PC-3 (cell line): ENCODE measurements at regions not wholly inside any gene's neighbourhood (a gene's known extent, or its start where the extent isn't known, plus 50 kb on each side); places are given as distances from the start of the nearest gene placed in this dataset.

Experiments used
- ATAC-seq: fragments of 200-7000 bp; cut with Tn5 transposase; 2 replicates; pipeline ENCODE4 v1.9.1; 2020; ENCODE audit warnings: mild to moderate bottlenecking, moderate library complexity
- BruUV-seq: library from RNA; stranded (reverse); fragments of 400-500 nt; replicated peaks from 2 replicates; lab custom pipeline; 2021; lab: Mats Ljungman, UMichigan
- CTCF ChIA-PET: fragments of 300-600 bp; sonication (Branson Sonifier 250); formaldehyde crosslinking; loops from one replicate; lab custom pipeline; 2022; ENCODE audit warnings: antibody characterized with exemption; lab: Charles Lee
- POLR2A ChIA-PET: fragments of 300-600 bp; sonication (Branson Sonifier 250); formaldehyde crosslinking; loops from one replicate; lab custom pipeline; 2022; ENCODE audit warnings: antibody characterized with exemption; ENCODE audit not compliant: unreplicated experiment; lab: Charles Lee
- DNase-seq: peaks from one replicate; pipeline ENCODE4 v3.0.0-alpha.2; 2015
- H2AFZ ChIP-seq: fragments of 300-600 bp; sonication (generic); 2 replicates; pipeline ENCODE4 v1.6.0; 2016; ENCODE audit warnings: antibody characterized with exemption, low read length
- H3F3A ChIP-seq: fragments of 300-600 bp; sonication (generic); one replicate; pipeline ENCODE4 v1.6.0; 2017; ENCODE audit warnings: antibody characterized with exemption, low read length, control low read depth, mild to moderate bottlenecking; ENCODE audit not compliant: unreplicated experiment
- H3K27ac ChIP-seq: fragments of 300-600 bp; sonication (generic); 2 replicates; pipeline ENCODE4 v1.5.1; 2016; ENCODE audit warnings: mild to moderate bottlenecking, low read length
- H3K27me3 ChIP-seq: fragments of 300-600 bp; sonication (generic); 2 replicates; pipeline ENCODE4 v1.6.1; 2016; ENCODE audit warnings: low read length, mixed read lengths
- H3K36me3 ChIP-seq: fragments of 300-600 bp; sonication (generic); 2 replicates; pipeline ENCODE4 v1.6.1; 2016; ENCODE audit warnings: low read depth, mixed run types, low read length, mixed read lengths
- H3K4me1 ChIP-seq: fragments of 300-600 bp; sonication (generic); 2 replicates; pipeline ENCODE4 v1.5.1; 2016; ENCODE audit warnings: low read length; ENCODE audit not compliant: insufficient read depth
- H3K4me2 ChIP-seq: fragments of 300-600 bp; sonication (generic); 2 replicates; pipeline ENCODE4 v1.6.0; 2016; ENCODE audit warnings: low read length
- H3K4me3 ChIP-seq: fragments of 300-600 bp; sonication (generic); 2 replicates; pipeline ENCODE4 v1.5.1; 2016; ENCODE audit warnings: mild to moderate bottlenecking, low read length, mixed read lengths
- H3K79me2 ChIP-seq: fragments of 300-600 bp; sonication (generic); 2 replicates; pipeline ENCODE4 v1.6.1; 2017; ENCODE audit warnings: low read length, mixed read lengths
- H3K9ac ChIP-seq: fragments of 300-600 bp; sonication (generic); 2 replicates; pipeline ENCODE4 v1.6.0; 2016; ENCODE audit warnings: mild to moderate bottlenecking, low read length
- H3K9me2 ChIP-seq: fragments of 300-600 bp; sonication (generic); replicated peaks from 2 replicates; pipeline ENCODE4 v1.6.1; 2016; ENCODE audit warnings: mixed run types, low read length, mixed read lengths
- H3K9me3 ChIP-seq: fragments of 300-600 bp; sonication (generic); 2 replicates; pipeline ENCODE4 v1.6.1; 2016; ENCODE audit warnings: low read length, mixed read lengths
- H4K20me1 ChIP-seq: fragments of 300-600 bp; sonication (generic); 2 replicates; pipeline ENCODE4 v1.6.1; 2016; ENCODE audit warnings: low read length, mixed read lengths
- CTCF ChIP-seq: fragments of 300-600 bp; sonication (generic); conservative IDR thresholded peaks from 2 replicates; pipeline ENCODE4 v1.5.1; 2017; ENCODE audit warnings: antibody characterized with exemption, low read depth, mild to moderate bottlenecking, low read length
- EZH2 ChIP-seq: fragments of 300-600 bp; sonication (generic); IDR thresholded peaks from one replicate; pipeline ENCODE4 v1.6.1; 2017; ENCODE audit warnings: antibody characterized with exemption, mild to moderate bottlenecking, low read length; ENCODE audit not compliant: unreplicated experiment
- EZH2phosphoT487 ChIP-seq: fragments of 300-600 bp; sonication (generic); IDR thresholded peaks from 2 replicates; pipeline ENCODE4 v1.6.1; 2018; ENCODE audit warnings: mild to moderate bottlenecking, antibody characterized with exemption, low read length, borderline replicate concordance
- intact Hi-C: fragments of 100-400 bp; cut with micrococcal nuclease; formaldehyde crosslinking; loops from 2 replicates; pipeline ENCODE4 v1.9.0; 2023

GRCh38 chr6:139577124-139577762 lies 202.8 kb upstream of the CITED2 start:
- no peak for TF ChIP-seq EZH2phosphoT487
- TF ChIP-seq EZH2: no peak
- TF ChIP-seq CTCF: no peak
- no peaks in the 10 kb centered on the region for H3K9me2 ChIP-seq
- no peaks in the 10 kb centered on the region for H3K36me3 ChIP-seq
- H3K4me3 ChIP-seq: no peak overlapping the region
- POLR2A ChIA-PET: no interaction called here
- CTCF ChIA-PET: no interaction called here
- H3K79me2 ChIP-seq: no peaks in the 10 kb centered on the region
- ATAC-seq (no peak), DNase-seq (peak; percentile 16)
- no peak overlapping the region for H3K9ac ChIP-seq
- no peak overlapping the region for H2AFZ ChIP-seq
- H3K9me3 ChIP-seq: no peaks in the 10 kb centered on the region
- intact Hi-C loops: no loop called here
- no peaks in the 10 kb centered on the region for H3F3A ChIP-seq
- no peak overlapping the region for H3K4me2 ChIP-seq
- BruUV-seq: no TSS peak
- H3K27me3 ChIP-seq: no peaks in the 10 kb centered on the region
- H4K20me1 ChIP-seq: no peaks in the 10 kb centered on the region
- peaks cover 3% of the 10 kb centered on the region; the same call in 1 of the 2 replicates for H3K4me1 ChIP-seq
- no peak overlapping the region for H3K27ac ChIP-seq

GRCh38 chr6:139572001-139572400 lies 197.6 kb upstream of the CITED2 start:
- TF ChIP-seq EZH2phosphoT487: no peak
- ATAC-seq (no peak), DNase-seq (no peak)
- no peaks in the 10 kb centered on the region for H3K9me2 ChIP-seq
- no peaks in the 10 kb centered on the region for H3K27me3 ChIP-seq
- H4K20me1 ChIP-seq: no peaks in the 10 kb centered on the region
- H3K36me3 ChIP-seq: no peaks in the 10 kb centered on the region
- H3K27ac ChIP-seq: no peak overlapping the region
- H3K9me3 ChIP-seq: no peaks in the 10 kb centered on the region
- no peak overlapping the region for H3K9ac ChIP-seq
- ChIA-PET CTCF (no interaction called here), POLR2A (no interaction called here)
- H3K4me3 ChIP-seq: no peak overlapping the region
- intact Hi-C loops: no loop called here
- H3K79me2 ChIP-seq: no peaks in the 10 kb centered on the region
- BruUV-seq: no TSS peak
- no peaks in the 10 kb centered on the region for H3F3A ChIP-seq
- H3K4me2 ChIP-seq: no peak overlapping the region
- no peak overlapping the region for H2AFZ ChIP-seq
- H3K4me1 ChIP-seq: peaks cover 26% of the 10 kb centered on the region

- Histone ChIP-seq H3K27me3 (no peaks in the 10 kb centered on the region), H3K9me2 (no peaks in the 10 kb centered on the region), H3K4me3 (no peak overlapping the region), H4K20me1 (no peaks in the 10 kb centered on the region), H3K27ac (peak overlapping the region; percentile 63), H3K9me3 (no peaks in the 10 kb centered on the region), H3K36me3 (no peaks in the 10 kb centered on the region), H3K4me1 (peaks cover 26% of the 10 kb centered on the region), H3F3A (no peaks in the 10 kb centered on the region), H3K9ac (no peak overlapping the region), H3K4me2 (peak overlapping the region; percentile 56), H3K79me2 (no peaks in the 10 kb centered on the region), H2AFZ (peak overlapping the region; percentile 19; the same call in 1 of the 2 replicates)
- TF ChIP-seq EZH2 (no peak), CTCF (no peak), EZH2phosphoT487 (no peak)
- DNase-seq: no peak
- POLR2A ChIA-PET: no interaction called here
- CTCF ChIA-PET: no interaction called here
- intact Hi-C loops: no loop called here
- no peak for ATAC-seq
- BruUV-seq: no TSS peak
Observed at GRCh38 chr6:139570166-139570565, 195.7 kb upstream of the CITED2 start.
